ENCODE measurements at regions not wholly inside any gene's neighbourhood (a gene's known extent, or its start where the extent isn't known, plus 50 kb on each side); places are given as distances from the start of the nearest gene placed in this dataset.

DNA sequence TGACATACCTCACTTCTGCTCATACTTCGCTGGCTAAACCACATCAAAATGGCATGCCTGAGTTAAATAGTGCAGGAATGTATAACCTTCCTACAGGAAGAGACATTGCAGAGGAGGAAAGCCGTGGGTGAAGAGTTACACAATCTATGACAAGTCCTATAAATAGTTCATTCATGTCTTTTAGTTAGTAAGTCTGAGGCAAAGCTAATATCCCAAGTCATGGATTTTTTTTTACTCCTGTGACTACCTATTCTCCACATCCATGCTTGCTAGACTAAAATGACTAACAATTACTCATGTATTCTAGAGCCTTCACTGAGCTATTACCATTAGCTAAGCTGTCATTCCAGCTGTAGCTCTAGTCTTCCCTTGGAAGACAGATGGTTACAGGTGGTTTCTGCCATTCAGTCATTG, 391.3 kb downstream of the NR2F1-AS1 start:
- H3K27ac ChIP-seq: no peak overlapping the region
- TF ChIP-seq, protein P1, sequence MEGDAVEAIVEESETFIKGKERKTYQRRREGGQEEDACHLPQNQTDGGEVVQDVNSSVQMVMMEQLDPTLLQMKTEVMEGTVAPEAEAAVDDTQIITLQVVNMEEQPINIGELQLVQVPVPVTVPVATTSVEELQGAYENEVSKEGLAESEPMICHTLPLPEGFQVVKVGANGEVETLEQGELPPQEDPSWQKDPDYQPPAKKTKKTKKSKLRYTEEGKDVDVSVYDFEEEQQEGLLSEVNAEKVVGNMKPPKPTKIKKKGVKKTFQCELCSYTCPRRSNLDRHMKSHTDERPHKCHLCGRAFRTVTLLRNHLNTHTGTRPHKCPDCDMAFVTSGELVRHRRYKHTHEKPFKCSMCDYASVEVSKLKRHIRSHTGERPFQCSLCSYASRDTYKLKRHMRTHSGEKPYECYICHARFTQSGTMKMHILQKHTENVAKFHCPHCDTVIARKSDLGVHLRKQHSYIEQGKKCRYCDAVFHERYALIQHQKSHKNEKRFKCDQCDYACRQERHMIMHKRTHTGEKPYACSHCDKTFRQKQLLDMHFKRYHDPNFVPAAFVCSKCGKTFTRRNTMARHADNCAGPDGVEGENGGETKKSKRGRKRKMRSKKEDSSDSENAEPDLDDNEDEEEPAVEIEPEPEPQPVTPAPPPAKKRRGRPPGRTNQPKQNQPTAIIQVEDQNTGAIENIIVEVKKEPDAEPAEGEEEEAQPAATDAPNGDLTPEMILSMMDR (conservative IDR thresholded peaks at IDR 0.05): no peak

DNA sequence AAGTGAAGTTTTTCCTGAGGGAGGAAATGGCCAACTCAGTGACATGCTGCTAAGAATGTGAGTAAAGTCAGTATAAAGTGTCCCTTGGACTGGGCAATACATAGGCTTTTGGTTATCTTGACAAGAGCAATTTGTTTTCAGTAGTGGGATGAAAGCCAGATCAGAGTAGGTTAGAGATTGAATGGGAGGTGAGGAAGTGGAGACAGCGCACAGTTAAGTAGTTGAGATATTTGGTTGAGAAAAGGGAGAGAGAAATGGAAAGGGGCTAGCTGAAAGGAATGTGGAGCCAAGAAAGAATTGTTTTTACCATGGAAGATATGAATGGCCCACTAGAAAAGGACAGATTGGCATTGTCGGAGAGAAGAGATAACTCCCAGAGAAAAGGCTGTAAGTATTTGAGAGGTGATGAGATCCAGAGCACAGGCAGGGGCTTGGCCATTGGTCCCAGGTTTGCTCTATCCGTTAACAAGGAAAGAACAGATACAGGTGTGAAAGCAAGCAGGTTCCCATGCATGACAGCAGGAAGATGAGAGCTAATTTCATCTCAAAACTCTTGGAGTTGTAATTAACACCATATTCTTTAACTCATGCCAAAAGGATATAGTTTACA, 392.0 kb downstream of the NR2F1-AS1 start:
- no peak overlapping the region for H3K27ac ChIP-seq
- TF ChIP-seq, protein P1 (conservative IDR thresholded peaks at IDR 0.05): no peak

DNA sequence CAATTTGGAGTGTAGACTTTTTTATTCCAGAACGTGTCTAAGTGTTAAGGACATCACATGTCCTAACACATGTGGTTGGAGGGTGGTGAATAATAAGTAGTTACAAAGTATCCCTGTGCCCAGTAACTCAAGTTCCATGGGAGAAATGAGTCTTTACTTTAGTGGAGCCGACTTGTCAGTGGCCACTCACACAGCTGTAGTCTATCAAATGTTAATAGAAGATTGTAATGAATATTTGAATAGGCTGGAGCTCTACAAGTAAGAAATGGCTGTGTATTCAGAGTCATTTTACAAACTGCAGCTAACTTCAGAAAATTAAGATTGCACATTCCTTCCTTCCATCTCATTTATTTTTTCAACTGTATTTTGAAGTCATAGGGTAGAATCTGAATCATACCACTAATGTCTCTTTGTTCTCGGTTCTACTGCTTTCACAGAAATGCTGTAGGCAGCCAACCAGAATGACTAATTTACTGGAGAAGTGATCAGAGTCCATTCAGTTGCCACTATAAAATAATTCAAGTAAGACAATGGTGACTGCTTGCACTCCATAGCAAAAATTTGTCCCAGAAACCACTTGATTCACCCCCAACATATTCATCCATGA, 394.8 kb downstream of the NR2F1-AS1 start:
- TF ChIP-seq, protein P1 (conservative IDR thresholded peaks at IDR 0.05): no peak
- no peak overlapping the region for H3K27ac ChIP-seq

DNA sequence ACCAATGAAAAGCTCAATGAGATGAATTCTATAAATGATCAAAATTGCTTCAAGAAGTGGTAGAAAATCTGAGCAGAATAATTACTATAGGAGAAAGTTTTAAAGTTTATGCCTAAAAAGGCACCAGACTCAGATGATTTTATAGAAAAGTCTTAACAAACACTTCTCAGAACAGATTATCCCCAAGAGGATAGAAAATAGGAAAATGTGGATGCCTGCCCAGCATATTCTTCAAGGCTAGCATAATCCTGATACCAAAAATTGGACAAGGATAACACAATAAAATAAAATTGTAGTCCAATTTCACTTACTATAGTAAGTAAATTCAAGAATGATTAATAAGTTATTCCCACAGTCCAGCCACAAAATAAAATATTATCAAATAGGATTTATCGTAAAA, 397.0 kb downstream of the NR2F1-AS1 start:
- TF ChIP-seq, protein P1 (conservative IDR thresholded peaks at IDR 0.05): no peak
- H3K27ac ChIP-seq: no peak overlapping the region

DNA sequence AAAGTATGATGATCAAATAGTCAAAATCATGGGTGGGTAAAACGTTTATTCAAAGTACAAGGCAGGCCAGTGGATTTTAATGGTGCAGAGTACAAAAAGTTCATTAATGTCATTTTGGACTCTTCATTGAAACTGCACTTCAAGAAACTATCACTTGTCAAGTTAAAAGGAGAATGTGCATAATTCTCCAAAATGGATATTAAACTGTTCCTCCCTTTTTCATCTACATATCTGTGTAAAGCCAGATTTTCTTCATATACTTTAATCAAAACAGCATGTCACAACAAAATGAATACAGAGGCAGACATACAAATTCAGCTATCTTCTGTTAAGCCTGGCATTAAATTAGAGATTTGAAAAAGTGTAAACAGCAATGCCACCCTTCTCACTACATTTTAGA, 401.6 kb downstream of the NR2F1-AS1 start:
- TF ChIP-seq, protein P1 (conservative IDR thresholded peaks at IDR 0.05): no peak
- no peak overlapping the region for H3K27ac ChIP-seq

DNA sequence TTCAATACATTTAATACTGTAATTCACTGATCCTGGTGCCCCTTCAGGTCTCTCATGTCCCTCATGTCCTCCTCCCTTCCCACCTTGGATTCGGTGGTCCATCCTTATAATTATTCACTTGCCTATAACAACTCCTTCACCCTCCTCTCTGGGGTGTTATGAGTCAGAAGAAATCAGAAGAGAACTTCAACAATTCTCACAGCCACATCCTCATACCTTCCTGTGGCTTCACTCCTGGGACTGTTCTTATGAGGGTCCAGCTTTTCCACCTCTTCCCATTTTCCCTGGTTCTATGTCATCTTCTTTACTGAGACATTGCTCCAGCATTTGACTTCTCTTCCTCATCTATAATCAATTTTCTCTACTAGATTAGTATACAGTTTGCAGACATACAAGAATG, 406.1 kb downstream of the NR2F1-AS1 start:
- no peak overlapping the region for H3K27ac ChIP-seq
- TF ChIP-seq, protein P1 (conservative IDR thresholded peaks at IDR 0.05): no peak

DNA sequence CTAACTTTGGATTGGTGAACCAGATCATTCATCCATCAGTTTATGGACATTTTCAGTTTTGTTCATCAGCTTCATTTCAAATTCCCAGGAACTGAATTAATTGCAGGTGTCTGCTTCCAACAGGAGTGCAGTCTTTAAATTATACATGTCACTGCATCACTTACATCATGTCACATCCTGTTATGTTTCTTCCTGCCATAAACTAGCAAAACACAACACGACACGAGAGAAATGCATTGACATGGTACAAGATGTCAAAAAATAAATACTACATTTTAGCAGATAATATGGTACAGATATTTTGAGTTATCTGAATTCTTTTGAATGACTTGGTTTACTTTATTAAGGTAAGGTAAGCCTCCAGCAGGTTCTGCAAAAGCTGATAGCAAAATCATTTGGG, 415.5 kb downstream of the NR2F1-AS1 start:
- no peak overlapping the region for H3K27ac ChIP-seq

More for the DNA sequence above, 415.5 kb downstream of the NR2F1-AS1 start:
- TF ChIP-seq, protein P1 (conservative IDR thresholded peaks at IDR 0.05): no peak
